CD4-positive, alpha-beta T cell (primary cell): ENCODE measurements at regions not wholly inside any gene's neighbourhood (a gene's known extent, or its start where the extent isn't known, plus 50 kb on each side); places are given as distances from the start of the nearest gene placed in this dataset.

ENCODE experiments used
- ATAC-seq: fragments of 200-7000 bp; cut with Tn5 transposase; one replicate; pipeline ENCODE4 v1.10.0; 2022; ENCODE audit warnings: mild to moderate bottlenecking; ENCODE audit not compliant: poor library complexity
- CTCF ChIA-PET: fragments of 350-600 bp; sonication (Branson Sonifier 250); formaldehyde crosslinking; loops from one replicate; lab custom pipeline; 2021; ENCODE audit warnings: antibody characterized with exemption, inconsistent platforms; lab: Charles Lee
- POLR2A ChIA-PET: fragments of 350-600 bp; sonication (Branson Sonifier 250); formaldehyde crosslinking; loops from one replicate; lab custom pipeline; 2021; ENCODE audit warnings: antibody characterized with exemption, inconsistent platforms; lab: Charles Lee
- DNase-seq, 14 experiments: peaks; one replicate each; pipeline ENCODE4 v3.0.0-alpha.2; 2013 to 2020; ENCODE audit warnings: mixed read lengths in 2 of 14
- H3K27ac ChIP-seq, 2 donors: one replicate each; pipeline versions ENCODE4 v1.5.1 to v1.7.0; 2013; ENCODE audit warnings: low read length in 2 of 2, low read depth in 1 of 2, mild to moderate bottlenecking in 1 of 2
- H3K27me3 ChIP-seq, 2 experiments: 1 replicate in 1 of 2; 2 replicates in 1 of 2; pipeline versions ENCODE4 v1.6.1 to v1.7.0; 2013; ENCODE audit warnings: low read length in 2 of 2, control low read depth in 1 of 2, mild to moderate bottlenecking in 1 of 2, moderate library complexity in 1 of 2; ENCODE audit not compliant: insufficient read depth in 2 of 2, control insufficient read depth in 1 of 2
- H3K36me3 ChIP-seq: one replicate; pipeline ENCODE4 v1.6.1; 2013; ENCODE audit warnings: low read length, control low read depth; ENCODE audit not compliant: insufficient read depth
- H3K4me1 ChIP-seq: one replicate; pipeline ENCODE4 v1.6.1; 2013; ENCODE audit warnings: low read length, control low read depth; ENCODE audit not compliant: insufficient read depth
- H3K4me3 ChIP-seq: one replicate; pipeline ENCODE4 v1.5.1; 2013; ENCODE audit warnings: mild to moderate bottlenecking, low read length, moderate library complexity
- H3K9me3 ChIP-seq, 2 experiments: 1 replicate in 1 of 2; 2 replicates in 1 of 2; pipeline versions ENCODE4 v1.6.1 to v1.7.0; 2013; ENCODE audit warnings: low read length in 2 of 2, mild to moderate bottlenecking in 2 of 2, control low read depth in 1 of 2, moderate library complexity in 1 of 2; ENCODE audit not compliant: control insufficient read depth in 1 of 2, insufficient read depth in 1 of 2
- H3K27ac Mint-ChIP-seq: one replicate; pipeline ENCODE4 v1.8.0; 2020; ENCODE audit warnings: mixed read lengths
- H3K27me3 Mint-ChIP-seq: one replicate; pipeline ENCODE4 v1.8.0; 2021; ENCODE audit warnings: mixed read lengths
- H3K36me3 Mint-ChIP-seq: one replicate; pipeline ENCODE4 v1.8.0; 2021; ENCODE audit warnings: low read depth, mixed read lengths
- H3K4me1 Mint-ChIP-seq: one replicate; pipeline ENCODE4 v1.8.0; 2021; ENCODE audit warnings: low read depth, mixed read lengths
- H3K4me3 Mint-ChIP-seq: one replicate; pipeline ENCODE4 v1.8.0; 2020; ENCODE audit warnings: mild to moderate bottlenecking, mixed read lengths
- H3K9me3 Mint-ChIP-seq: one replicate; pipeline ENCODE4 v1.8.0; 2020; ENCODE audit warnings: mixed read lengths
- CTCF ChIP-seq: fragments of 200-600 bp; IDR thresholded peaks from one replicate; pipeline ENCODE4 v1.8.0; 2022; ENCODE audit warnings: antibody characterized with exemption, mild to moderate bottlenecking
- intact Hi-C, 2 experiments: fragments of 100-400 bp; cut with DNase I in 1 of 2; cut with micrococcal nuclease in 1 of 2; formaldehyde crosslinking; loops; one replicate each; pipeline versions ENCODE4 v1.15.1 to v1.9.0; 2023 to 2025; cut with DNase I, micrococcal nuclease

GRCh38 chr6:8953310-8953709 lies 518.0 kb upstream of the SLC35B3 start:
- Histone ChIP-seq H3K27me3 (no peaks in the 10 kb centered on the region), H3K36me3 (no peaks in the 10 kb centered on the region), H3K4me1 (no peaks in the 10 kb centered on the region), H3K9me3 (no peaks in the 10 kb centered on the region), H3K27ac (no peak overlapping the region), H3K4me3 (no peak overlapping the region)
- H3K27ac Mint-ChIP-seq, result no peak overlapping the region
- DNase-seq (no peak), ATAC-seq (no peak)
- ChIA-PET CTCF (no interaction called here), POLR2A (interaction anchor here (0.6 kb wide), 1 partner anchor 572 kb away, joined by 4 read pairs; no protein-coding TSS in a partner anchor)
- no peak for TF ChIP-seq CTCF
- intact Hi-C loops, result no loop called here
- H3K9me3 Mint-ChIP-seq, result no peaks in the 10 kb centered on the region
- no peak overlapping the region for H3K4me3 Mint-ChIP-seq
- H3K4me1 Mint-ChIP-seq, result no peaks in the 10 kb centered on the region
- H3K36me3 Mint-ChIP-seq, result no peaks in the 10 kb centered on the region
- peaks cover 8% of the 10 kb centered on the region for H3K27me3 Mint-ChIP-seq

GRCh38 chr6:8948733-8949132 lies 513.4 kb upstream of the SLC35B3 start:
- Mint-ChIP-seq H3K4me1 (no peaks in the 10 kb centered on the region), H3K36me3 (no peaks in the 10 kb centered on the region)
- POLR2A ChIA-PET, result no interaction called here

GRCh38 chr6:8947900-8948299 lies 512.6 kb upstream of the SLC35B3 start:
- CTCF ChIA-PET, result no interaction called here
- ATAC-seq, result no peak
- intact Hi-C loops, result no loop called here
- H3K4me3 Mint-ChIP-seq, result no peak overlapping the region
- H3K4me1 ChIP-seq, result no peaks in the 10 kb centered on the region
- POLR2A ChIA-PET, result no interaction called here
- no peak for DNase-seq
- H3K36me3 Mint-ChIP-seq, result no peaks in the 10 kb centered on the region
- no peak overlapping the region for H3K27ac Mint-ChIP-seq
- no peak overlapping the region for H3K4me3 ChIP-seq
- H3K9me3 ChIP-seq, result peaks cover 0 to 5% of the 10 kb centered on the region in 2 experiments
- no peaks in the 10 kb centered on the region for H3K36me3 ChIP-seq
- no peaks in the 10 kb centered on the region for H3K9me3 Mint-ChIP-seq
- H3K27me3 Mint-ChIP-seq, result peaks cover 8% of the 10 kb centered on the region
- H3K4me1 Mint-ChIP-seq, result no peaks in the 10 kb centered on the region
- H3K27me3 ChIP-seq, result no peaks in the 10 kb centered on the region
- H3K27ac ChIP-seq, result no peak overlapping the region
- TF ChIP-seq CTCF, result no peak

More at GRCh38 chr6:8948733-8949132, 513.4 kb upstream of the SLC35B3 start:
- intact Hi-C loops, result no loop called here
- Histone ChIP-seq H3K36me3 (no peaks in the 10 kb centered on the region), H3K9me3 (peaks cover 0 to 5% of the 10 kb centered on the region in 2 experiments), H3K27ac (no peak overlapping the region), H3K4me1 (no peaks in the 10 kb centered on the region), H3K4me3 (no peak overlapping the region), H3K27me3 (no peaks in the 10 kb centered on the region)
- ATAC-seq (no peak), DNase-seq (no peak)
- CTCF ChIA-PET, result no interaction called here
- H3K9me3 Mint-ChIP-seq, result no peaks in the 10 kb centered on the region
- no peak overlapping the region for H3K27ac Mint-ChIP-seq
- peaks cover 8% of the 10 kb centered on the region for H3K27me3 Mint-ChIP-seq
- TF ChIP-seq CTCF, result no peak
- H3K4me3 Mint-ChIP-seq, result no peak overlapping the region
